HPDE6-E6E7 (cell line): ENCODE measurements at regions not wholly inside any gene's neighbourhood (a gene's known extent, or its start where the extent isn't known, plus 50 kb on each side); places are given as distances from the start of the nearest gene placed in this dataset.
"Not testable (repeated sequence)": the region's sequence is repeated elsewhere in the genome, so short reads cannot be mapped to it uniquely, and the experiment has no call there.

Experiments used
- DNase-seq: peaks from one replicate; pipeline ENCODE4 v3.0.0; 2011; ENCODE audit warnings: missing footprints; ENCODE audit errors: extremely low spot score

DNA sequence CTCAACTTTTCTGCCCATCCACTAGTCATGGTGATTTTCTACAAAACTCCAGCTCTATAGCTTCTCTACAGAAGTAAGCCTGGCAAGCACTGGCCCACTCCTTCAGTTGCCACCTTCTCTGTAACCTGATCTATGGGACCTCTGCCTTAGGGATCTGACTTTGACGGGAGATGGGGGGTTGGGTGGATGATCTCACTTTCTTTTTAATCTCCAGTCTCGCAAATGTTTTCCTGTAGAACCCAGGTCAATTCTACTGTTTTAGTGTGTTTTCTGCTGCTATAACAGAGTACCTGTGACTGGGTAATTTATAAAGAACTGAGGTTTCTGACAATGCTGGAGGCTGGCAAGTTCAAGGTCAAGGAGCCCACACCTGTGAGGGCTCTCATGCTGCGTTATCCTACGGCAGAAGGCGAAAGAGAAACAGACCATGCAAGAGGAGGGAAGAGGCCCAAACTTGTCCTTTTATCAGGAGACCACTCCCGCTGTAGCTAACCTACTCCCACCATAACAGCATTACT is 189.9 kb upstream of the THRB start:
- no peak for DNase-seq

DNA sequence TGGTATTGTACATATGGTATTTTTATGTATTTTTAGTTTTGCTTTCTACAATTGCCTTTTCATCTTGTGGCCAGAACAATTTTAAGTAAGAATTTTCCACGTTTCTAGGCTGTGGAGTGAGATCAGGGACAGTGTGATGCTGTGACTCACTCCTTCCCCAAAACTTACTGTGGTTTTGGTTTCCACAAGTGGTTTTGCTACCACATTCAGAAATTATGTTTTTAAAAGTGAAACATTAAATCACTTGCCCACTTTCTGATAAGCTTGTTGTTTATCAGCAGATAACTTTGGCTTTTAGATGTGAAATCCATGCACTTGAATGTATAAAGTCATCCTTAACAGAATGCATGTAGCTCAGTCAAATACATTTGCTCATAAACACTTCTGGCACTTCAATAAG is 192.2 kb upstream of the THRB start:
- no peak for DNase-seq

DNA sequence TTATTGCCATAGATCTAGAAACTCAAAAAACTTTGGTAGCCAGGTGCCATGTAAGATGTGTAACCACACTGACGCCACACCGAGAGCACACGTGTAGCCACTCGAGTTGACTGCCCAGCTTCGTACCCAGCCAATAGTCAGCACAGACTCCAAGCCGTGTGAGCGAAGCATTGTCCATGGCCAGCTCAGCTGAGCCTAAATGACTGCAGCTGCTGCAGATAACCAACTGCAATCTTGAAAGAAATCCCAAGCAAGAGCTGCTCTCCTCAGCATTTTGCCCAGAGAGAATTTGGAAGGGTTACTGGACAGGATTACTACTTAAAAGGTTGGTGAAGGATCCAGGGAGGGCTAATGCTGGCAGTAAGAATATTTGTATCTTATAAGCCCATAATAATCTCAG is 193.0 kb upstream of the THRB start:
- no peak for DNase-seq

DNA sequence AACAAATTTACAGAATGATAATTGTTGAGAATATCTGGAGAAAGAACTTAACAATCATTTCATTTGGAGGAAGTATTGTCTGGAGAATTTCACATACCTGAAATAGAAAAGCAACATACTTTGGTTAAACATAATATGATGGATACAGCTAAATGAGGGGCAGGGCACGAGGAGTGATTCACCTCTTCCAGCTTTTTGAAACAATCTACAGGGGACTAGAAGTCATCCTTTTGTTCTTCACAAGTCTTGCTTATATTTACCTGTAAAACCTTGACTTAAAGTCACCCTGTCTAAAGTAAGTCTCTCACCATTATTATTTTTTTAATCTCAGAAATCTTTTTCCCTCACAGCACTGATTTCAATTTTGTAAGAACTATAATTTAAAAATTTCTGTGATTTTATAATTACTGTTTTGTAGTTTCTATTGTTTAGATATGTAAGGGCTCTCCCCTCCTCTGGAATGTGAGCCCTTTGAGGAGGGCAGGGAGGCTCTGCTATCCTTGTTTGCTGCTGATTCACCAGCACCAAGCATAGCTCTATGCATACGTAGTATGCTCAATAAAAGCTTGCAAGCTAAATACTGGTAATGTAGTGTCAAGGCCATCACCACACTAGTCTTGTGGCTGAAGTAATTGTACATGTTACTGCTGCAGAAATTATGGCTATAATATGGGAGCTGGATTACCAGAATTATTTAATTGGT is 193.9 kb upstream of the THRB start:
- DNase-seq = no peak

DNA sequence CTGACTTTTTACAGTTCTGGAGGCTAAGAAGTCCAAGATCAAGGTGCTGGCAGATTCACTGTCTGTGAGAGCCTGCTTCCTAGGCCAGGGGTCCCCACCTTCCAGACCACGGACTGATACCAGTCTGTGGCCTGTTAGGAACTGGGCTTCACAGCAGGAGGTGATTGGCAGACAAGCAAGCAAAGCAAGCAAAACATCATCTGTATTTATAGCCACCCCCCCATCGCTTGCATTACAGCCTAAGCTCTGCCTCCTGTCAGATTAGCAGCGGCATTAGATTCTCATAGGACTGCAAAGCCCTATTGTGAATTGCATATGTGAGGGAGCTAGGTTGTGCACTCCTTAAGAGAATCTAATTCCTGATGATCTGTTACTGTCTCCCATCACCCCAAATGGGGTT is 194.7 kb upstream of the THRB start:
- no peak for DNase-seq

DNA sequence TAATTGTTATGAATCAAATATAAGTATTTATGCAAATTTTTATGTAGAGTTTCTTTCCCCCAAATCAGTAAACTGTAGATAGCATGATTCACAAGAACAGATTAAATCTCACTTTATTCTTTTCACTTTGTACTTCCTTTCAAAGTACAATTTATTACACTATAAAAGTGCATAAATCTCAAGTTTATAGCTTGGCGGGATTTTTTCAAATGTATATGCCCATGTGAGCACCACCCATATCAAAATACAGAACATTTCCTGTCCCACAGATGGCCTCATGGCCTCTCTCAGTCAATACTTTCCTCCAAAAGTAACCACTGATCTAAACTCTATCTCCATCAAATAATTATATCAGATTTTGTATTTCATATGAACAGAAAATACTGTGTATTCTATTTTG is 196.1 kb upstream of the THRB start:
- no peak for DNase-seq

DNA sequence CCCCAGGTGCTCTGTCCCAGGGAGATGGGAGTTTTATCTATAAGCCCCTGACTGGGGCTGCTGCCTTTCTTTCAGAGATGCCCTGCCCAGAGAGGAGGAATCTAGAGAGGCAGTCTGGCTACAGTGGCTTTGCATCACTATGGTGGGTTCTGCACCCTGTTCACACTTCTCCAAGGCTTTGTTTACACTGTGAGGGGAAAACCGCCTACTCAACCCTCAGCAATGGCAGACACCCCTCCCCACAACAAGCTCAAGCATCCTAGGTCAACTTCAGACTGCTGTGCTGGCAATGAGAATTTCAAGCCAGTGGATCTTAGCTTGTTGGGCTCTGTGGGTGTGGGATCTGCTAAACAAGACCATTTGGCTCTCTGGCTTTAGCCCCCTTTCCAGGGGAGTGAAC is 204.4 kb upstream of the THRB start:
- not testable (repeated sequence) for DNase-seq

DNA sequence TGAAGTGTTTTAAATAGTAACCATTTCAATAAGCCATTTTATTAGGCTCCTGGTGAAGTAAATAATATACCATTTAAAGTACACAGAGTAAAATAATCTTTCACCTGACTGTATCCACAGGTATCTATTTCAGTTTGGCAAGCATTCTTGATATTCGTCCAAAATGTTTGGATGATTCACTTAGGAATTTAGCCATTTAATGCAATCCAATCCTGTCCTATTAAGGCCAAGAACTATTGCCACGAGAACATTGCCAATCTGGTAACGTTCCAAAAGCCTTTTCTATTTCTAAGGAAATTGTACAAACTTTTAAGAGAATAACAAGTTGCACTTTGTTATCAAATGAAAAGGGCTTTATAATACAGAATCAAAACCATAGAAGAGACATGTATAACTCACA is 209.8 kb upstream of the THRB start:
- DNase-seq = no peak

DNA sequence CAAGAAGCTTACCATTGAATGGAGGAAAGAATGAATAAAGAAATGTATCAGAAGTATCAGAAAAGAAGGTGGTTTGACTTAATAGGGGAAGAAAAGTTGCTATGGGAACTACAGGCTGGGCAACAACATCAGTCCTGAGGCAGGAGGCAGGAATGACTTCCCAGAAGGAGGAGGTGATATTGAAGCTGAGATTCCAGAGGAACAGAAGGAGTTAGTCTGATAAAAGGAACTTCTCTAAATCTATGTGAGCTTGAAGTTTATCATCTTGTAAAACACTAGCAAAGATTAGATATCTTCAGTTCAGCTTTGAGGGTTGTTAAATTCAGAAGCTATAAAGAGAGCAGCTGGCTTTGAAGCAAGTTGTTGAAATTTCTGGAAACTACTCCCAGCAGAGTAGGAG is 213.3 kb upstream of the THRB start:
- no peak for DNase-seq

DNA sequence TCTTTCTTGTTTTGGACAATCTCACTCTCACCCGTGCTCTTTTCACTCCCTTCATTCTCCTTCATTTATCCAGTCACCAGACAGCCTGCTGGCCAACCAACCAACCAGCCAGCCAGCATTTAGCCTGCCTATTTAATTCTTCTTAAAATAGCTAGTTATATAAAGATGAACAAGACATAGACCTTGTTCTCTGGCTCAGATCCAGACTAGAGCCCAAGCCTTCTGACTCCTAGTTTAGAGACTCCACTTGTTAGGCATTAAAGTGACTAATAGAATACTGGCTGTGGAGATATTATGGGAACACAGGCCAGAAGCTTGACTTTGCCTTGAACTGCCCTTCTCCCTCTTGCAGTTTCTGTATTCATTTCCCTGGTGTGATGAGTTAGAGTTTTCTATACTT is 215.3 kb upstream of the THRB start:
- no peak for DNase-seq

DNA sequence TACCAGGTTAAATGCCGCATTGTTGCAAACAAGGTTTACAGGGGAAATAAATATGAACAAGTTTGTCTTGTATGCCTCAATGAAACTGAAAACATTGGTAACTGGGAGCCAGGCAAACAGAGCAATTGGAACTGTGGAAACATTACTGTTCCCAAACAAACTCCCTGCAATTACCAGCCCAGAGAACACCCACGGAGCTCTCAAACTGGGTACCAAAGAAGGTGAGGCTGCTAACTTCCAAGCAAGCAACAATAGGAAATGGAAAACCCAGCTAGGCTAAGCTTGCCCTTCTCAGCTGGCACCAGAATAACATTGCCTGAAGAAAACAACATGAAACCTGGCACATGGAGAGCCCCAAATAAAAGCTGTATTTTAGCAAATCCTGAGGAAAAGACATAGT is 218.9 kb upstream of the THRB start:
- DNase-seq = no peak

DNA sequence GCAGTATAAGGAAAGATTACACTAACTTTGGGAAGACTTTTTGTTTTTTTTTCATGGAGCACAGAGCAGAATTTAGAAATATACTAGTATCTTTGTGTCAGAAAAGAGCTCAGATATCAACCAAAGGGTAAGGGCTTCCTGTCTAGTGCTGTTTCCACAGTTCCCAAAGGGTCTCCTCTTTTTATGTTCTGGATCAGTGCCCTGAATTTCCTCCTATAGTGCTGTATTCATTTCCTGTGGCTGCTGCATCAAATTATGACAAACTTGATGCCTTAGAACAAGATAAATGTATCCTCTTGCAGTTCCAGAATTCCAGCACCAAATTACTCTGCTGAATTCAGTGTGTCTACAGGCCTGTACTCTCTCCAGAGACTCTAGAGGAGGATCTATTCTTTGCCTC is 219.8 kb upstream of the THRB start:
- DNase-seq = no peak

DNA sequence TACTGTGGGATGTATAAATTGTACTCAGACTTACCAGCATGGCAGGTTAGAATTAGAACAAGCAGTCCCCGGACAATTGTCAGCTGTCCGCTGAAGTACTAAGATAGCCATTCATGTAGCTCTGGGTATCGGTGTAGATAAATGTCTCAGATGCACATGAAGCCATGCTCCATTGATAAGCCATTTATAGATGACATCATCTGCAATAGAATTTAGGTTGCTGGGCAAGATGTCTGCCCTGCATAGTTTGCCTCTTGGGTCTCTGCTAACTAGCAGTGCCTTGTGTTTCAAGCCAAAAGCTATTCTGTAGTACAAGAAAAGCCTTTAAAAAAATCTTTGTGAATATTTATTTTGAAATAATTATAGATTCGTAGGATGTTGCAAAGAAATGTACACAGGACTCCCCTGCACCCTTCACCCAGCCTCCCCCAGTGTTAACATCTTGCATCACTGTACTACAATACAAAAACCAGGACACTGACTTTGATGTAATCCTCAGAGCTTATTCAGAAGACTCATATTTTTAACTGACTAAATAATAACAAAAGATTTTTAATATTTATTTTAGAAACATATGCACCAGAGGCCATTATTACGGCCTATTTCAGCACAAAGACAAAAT is 220.6 kb upstream of the THRB start:
- DNase-seq = no peak

DNA sequence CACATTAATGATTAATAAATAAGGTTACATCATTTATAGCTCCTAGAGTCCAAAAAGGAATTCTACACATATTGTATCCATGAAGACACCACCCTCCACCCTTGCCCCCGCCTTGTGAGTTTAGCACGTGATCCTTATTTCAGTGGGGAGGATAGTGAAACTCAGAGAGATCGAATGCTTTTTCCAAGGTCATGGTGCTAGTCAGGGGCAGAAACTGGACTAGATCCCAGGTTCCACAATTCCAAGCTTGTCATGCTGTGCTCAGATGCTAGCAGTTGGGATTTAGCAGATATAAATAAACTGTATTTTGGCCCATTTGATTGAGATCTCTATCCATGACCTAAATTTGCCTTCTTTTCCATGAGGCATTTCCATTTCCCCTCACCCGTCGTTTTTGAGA is 227.4 kb upstream of the THRB start:
- DNase-seq = no peak

DNA sequence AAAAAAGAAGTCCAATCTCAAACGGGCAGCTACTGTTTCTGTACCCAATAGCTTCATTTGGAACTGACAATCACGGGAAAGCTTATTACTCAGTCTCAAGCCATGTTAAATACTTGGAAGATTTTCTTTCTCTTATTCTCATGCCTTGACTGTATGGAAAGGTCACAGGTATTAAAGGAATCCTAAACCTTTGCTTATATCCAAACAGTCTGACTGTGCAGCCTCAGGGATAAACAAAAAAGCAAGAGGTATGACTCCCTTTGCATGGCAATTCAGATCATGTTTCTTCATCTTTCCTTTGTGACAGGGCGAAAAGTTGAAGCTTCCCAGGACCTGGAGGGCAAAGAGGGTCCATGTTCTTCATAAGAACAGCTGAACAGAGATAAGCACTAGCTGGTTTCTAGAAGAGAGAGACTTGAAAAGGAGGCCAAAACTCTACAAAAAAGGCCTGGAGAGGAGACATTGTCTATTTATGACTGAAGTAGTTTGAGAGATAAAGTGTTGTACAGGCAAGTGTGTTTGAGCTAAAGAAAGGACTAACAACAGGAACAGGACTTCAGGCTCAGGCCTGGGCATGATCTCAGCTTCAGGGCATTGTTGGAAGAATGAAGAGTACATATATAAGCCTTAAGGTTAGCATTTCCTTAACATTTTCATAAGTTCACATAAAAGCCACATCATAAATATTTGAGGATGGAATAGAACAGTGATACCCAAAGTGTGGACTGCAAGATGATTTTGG is 231.0 kb upstream of the THRB start:
- DNase-seq = no peak

DNA sequence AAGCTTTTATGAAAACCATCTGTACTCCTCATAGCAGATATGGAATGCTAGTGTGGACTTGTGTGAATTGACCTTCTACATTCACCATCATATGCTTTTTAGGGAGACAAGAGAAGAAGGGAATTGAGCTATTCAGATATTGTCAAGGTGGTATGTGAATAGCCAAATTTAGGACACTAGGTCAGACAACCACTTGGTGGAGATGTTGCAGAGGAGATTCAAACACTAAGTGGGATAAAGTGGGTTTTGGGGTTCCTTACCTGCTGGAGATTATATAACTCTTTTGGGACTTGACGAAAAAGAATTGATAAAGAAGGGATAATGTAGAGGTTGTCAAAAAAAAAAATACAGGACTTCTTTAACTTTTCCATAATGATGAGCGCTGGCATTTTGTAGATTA is 231.8 kb upstream of the THRB start:
- no peak for DNase-seq

DNA sequence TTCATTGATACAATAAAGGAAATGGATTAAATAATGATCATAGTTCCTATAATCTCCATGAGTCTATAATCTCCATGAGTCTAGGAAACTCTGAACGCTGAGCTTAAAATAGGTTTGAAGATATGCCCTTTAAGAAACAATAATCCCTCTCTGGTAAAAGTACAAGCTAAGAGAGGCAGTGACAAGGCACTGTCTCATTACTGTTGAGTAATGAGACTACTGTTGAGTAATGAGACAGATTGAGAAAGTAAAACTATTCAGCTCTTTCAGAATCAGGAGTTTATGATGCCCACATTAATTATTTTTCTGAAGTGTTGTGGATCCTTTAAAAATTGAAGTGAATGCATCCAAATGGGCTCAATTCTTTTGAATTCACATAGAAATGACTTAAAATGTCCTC is 235.5 kb upstream of the THRB start:
- no peak for DNase-seq

DNA sequence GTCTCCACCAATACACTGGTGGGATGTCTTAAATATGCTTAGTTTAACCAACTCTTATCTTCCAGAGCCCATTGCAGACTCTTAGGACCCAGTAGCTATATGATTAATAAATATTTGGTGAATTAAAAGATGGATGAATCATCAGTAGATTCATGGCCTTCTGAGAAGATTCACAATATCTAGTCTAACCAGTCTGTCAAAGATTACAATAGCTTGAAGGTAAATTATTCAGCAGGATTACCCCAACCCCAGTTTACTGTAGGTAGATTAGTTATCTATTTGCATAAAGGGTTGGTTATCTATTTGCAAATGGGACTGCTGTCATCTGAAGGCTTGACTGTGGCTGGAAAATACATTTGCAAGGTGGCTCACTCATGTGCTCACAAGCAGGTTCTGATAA is 239.4 kb upstream of the THRB start:
- no peak for DNase-seq

DNA sequence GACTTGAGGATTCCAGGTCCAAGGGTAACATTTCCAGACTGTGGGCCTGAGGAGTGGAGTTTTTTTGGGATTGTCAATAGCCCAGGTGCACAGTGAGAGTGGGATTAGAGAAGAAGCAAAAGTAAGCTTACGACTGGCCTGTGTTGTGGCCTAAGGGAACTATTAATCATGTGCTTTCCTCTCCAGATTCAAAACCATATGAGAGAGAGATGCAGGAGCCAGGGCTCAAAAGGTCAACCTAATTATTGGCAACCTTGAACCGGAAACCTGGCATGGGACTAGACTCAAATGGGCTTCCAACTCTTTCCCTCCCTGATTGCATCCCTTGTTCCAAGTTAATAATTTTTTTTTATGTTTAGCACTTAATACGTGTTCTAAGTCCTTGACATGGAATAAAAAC is 242.1 kb upstream of the THRB start:
- no peak for DNase-seq

DNA sequence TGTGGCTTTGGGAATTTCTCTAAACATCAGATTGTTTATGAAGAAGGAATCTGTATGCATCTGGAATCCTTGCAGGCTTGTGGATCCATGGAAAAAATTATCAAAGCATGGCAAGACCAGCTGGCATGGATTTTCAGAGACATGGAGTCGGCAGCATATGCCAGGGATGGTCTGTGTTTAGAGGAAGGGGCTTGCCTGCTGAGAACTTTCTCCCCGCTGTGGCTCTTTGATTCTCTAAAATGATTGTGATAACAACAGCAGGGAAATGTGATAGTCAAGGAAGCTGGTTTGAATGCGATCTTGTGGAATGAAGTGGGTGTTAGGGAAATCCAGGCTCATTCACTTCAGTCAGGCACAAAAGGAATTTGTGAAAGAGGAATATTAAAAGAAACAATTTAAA is 245.7 kb upstream of the THRB start:
- DNase-seq = no peak

DNA sequence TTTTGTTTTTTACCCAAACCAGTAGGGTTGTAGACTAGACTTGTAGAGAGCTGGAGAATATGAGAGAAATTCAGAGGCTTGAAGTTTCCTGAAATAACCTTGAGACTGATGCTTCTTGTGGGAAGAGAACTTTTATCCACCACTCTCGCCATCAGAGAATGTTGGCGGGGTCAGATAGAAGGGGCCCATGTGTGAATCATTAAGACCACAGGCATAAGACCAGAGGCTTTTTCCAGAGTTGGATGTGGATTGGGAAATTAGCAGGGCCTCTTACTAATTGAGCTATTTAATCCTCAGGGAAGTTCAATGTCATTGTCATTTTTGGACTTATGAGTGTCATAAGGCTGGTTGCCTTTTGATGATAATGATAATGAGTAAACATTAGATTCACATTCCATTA is 246.9 kb upstream of the THRB start:
- no peak for DNase-seq

DNA sequence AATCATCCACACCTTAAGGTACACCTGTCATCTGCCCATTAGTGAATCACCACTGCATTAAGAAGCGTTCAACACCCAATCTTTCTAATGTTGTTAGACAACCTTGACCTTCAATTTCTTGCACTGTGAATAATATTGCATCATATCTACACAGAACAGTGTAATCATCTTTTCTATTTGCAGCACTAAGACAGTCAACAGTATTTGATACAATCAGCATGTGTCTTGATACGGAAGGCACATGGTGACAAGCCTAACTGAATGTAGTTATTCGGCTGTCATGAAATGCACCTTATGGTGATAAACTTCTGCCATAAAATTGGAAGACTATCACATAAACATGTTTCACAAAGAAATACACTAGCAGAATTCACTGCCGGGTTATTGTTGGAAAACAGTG is 253.9 kb upstream of the THRB start:
- no peak for DNase-seq

DNA sequence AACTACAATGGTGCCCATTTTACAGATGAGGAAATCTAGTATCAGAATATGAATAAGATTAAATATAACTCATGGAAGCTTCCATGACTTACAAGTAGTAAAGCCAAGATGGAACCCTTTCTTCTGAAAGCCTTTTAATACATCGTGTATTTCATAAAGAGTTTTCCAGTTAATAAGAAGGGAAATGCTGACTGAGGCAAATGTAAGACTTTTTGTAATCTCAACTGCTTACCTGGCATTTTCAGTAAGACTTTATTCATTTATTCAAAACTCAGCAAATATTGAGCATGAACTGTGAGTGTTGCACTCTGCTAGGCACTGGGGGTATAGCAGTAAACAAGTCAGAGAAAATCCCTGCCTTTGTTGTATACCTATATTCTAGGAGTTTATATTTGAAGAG is 256.4 kb upstream of the THRB start:
- no peak for DNase-seq
